ENCODE measurements at regions not wholly inside any gene's neighbourhood (a gene's known extent, or its start where the extent isn't known, plus 50 kb on each side); places are given as distances from the start of the nearest gene placed in this dataset.
"Not testable (repeated sequence)": the region's sequence is repeated elsewhere in the genome, so short reads cannot be mapped to it uniquely, and the experiment has no call there.

DNA sequence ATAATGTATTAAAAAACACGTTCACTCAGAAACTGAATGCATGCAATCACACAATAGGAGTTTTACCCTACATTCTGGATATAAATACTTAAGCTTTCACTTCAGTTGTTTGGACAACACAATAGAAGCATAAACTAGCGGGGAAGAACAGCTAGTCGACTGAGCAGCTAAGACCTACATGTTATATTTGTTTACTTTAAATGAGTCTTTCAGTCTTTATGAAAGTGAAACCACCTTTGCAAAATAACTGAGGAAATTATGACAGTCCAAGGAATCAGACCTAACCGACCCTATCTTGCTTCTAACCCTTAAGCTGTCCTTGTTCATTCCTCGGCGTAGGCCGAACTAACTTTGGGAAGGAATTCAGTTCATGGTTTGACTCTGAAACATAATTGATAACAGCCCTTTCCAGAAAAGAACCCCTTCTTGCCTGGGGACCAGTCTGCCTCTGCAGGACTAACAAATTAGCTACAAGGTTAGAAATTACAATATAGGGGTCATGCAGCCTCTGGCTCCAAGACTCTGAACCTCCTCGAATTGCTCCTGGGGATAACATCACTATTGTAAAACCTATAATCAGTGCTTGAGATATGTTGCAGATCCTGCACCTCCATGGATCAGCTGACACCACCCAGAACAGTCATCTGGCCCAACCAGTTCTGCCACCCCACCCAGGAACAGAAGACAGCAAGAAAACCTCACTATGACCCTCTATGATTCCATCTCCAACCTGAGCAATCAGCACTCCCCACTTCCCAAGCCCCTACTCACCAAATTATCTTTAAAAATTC is 185.1 kb upstream of the KLF6 start:
- no peak for DNase-seq

DNA sequence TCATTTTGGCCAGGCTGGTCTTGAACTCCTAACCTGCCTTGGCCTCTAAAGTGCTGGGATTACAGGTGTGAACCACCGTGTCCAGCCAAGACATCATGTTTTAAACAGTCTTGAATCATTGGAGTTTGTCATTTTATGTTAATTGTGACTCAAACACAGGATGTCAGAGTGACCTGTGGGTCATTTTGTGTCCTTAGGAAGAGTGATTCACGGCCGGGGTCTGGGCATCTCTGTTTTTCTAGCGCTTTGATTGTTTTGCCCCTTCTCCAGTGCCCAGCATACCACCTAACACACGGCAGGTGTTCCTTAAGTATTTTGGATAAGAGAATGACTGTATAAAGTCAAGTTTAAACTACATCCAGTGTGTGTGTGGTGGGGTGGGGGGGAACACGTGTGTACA is 183.7 kb upstream of the KLF6 start:
- DNase-seq, result no peak

DNA sequence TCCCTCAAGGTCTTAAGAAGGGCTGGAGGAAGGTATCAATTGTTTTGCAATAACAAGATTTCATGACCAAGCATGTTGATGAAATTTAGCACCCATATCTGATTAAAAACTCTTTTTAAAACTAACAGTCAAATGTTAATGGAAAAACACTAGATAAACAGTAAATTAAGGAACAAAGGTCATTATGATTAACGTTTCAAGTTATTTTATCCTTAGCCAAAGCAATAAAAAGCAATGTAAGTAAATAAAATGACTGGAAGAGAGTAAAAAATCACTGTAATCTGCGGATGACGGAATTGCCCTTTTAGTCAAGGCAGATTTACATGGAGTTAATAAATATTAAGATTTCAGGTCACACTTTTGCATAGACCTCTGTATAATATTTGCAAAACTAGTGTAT is 179.5 kb upstream of the KLF6 start:
- no peak for DNase-seq

DNA sequence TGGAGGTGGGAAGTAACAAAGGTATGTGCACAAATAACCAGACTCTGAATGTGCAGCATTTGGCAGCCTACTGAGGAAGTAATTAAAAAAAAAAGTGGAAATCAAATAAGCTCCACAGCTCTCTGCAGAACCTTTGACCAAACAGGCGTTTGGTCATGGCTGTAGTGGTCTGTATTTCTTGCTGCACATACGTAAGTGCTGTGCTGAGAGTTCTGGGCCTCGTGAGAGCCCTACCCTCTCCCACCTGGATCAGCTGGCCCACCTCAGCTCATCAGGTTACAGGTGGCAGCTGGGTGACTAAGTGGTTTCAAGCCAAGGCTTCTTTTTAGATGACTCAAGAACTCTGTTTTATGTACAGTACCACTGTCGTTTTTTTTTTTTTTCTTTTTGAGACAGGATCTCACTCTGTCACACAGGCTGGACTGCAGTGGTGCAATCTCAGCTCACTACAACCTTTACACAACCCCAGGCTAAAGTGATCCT is 178.2 kb upstream of the KLF6 start:
- DNase-seq, result no peak

DNA sequence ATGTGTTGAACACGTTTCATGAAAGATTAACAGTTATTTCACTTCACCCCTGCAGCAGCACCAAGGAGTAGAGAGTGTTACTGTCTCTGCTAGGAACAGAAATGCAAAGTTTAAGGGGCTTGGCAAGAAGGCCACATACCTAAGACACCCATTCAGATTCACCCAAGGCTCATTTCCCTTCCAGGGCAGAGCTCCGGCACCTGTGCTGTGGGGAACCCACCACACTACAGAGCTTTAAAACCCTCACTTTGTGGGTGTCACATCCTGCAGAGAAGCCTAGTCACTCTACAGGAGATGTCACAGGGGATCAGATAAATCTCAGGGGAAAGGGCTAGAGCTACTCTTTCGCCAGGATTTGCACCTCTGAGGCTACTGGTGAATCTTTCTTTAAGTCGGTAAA is 176.1 kb upstream of the KLF6 start:
- DNase-seq, result no peak

DNA sequence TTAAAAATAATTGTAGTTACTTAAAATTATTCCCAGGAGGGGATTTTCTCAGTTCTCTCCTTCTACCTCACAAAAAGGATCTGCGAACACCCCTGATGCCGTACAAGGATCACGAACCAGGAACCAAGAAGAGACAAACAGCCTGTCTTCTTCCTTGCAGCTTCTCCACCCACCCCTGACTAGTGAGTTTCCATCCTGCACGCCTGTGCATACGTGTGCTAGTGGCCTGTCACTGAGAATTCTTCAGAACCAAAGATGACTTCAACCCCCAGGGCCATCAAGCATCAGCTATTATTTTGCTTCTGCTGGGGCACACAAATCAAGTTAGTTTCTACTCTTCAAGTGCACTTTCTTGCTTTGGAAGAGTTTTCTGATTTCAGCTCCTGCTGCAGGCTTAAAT is 175.5 kb upstream of the KLF6 start:
- no peak for DNase-seq

DNA sequence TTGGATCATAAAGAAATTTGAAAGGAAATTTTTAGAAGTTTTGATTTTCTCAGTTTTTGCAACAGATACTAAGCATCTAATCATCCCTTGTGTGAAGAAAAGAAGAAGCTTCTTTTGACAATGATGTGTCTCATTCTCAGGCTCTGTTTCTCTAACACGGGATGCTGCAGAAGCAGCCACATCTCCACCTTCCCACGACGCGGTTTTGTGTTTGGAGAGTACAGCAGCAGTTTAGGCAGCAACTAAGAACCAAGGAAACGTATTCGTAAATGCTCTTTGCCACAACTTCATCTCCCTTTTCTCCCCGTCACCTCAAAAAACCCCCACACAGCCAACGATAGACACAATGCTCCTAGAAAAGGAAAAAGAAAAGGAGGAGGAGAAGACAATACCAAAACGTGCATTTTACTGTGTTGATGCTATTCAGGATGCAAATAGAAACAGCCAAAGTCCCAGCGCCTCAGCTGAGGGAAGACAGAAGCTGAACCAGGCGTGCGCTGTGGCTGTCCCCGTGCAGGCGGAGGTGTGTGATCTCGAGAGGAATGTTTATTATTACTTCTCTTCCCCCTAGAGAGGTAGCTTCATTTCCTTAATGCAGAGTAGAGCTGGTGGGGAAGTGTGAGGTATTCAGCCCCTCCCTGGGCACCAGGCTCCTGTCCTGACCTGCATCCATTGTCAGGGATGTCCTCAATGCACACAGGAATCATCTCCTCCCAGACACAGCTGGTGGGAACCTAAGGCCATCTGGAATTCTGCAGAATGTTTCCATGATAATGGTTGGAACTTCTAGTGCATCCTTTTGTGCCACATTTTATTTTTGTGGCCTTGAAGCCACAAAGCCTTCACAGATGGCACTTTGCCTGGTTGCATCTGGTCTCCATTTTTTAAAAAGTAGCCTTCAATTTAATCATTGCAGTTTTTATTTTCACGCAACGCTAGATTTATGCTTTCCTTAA is 174.6 kb upstream of the KLF6 start:
- no peak for DNase-seq

DNA sequence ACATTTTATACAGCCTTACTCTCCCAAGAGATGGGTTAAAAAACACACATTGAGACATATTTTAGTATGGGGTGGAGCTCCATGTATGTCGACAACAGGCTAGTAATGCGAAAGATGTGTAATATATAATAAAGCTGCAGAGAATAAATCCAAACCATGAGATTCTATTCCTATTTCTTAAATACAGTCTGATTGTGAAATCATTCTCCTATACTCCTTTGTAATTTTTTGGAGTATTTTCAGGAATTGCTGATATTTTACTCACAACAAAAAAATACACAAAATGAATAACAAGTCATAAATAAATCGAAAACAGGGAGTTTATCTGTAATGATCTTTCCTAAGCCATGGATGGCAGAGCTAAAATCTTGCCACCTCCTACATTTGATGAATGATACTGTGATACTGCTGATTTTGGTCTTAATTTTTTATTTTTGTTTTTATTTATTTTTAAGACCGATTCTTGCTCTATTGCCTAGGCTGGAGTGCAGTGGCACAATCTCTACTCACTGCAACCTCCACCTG is 173.5 kb upstream of the KLF6 start:
- no peak for DNase-seq

DNA sequence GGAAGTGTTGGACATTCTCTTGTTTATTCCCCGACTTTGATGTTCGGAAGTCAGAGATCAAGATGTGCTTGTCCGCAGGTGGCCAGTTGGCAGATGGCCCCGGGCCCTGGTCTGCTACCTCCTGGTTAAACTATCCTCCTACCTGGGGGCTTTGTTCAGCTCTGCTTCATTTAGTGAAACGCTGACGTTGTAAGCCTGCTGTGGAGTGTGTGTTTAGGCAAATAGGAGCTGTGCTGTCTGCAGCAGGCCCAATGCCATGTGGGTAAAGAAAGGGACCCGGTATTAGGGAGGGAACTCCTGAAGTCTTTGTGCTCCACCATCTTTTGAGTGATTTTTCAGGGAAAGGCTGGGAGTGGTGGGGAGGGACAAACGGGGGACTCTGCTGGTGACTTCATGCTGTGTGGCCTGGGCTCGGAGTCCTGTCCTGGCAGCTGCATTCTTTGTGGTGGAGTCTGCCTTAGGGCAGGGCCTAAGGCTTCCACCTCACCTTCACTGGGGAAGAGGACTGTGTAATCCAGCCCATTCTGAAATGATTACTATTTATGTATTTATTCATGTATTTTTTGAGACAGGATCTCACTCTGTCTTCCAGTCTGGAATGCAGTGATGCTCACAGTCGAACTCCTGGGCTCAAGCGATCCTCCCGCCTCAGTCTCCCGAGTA is 171.1 kb upstream of the KLF6 start:
- DNase-seq, result no peak

DNA sequence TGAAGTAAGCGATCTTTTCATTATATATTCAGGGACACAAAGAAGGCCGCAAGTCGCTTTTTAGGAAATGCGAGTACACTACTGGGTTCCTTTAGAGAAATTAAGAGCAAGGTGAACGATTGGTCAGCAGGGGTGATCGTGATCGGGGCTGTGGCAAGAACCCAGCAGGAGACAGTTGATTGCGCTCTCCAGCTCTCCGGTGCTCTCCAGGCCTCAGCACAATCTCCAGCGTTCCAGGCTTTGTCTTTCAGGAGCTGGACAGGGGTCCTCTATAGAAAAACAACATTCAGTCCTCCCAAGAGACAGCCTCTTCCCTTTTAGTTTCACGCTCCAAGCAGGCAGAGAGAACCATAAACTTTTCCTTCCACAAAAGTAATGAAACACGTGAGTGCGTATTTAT is 170.5 kb upstream of the KLF6 start:
- no peak for DNase-seq

DNA sequence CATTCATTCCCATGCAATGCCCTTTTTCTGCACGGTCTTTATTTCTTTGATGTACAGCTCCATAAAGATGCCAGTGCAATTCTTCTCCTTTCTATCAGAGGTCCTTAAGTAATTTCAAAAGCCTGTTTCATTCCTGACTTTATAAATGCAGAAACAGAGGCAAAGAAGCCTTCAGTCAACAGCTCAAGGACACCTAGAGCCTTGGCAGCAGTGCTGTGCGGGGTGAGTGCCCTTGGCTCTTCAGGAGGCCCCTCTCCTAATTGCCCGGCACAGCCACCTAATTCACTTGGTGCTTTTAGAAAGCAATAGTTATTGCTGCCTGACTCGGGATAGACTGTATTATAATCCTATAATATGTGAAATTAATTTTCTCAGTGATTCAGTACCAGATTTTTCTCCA is 169.6 kb upstream of the KLF6 start:
- no peak for DNase-seq

DNA sequence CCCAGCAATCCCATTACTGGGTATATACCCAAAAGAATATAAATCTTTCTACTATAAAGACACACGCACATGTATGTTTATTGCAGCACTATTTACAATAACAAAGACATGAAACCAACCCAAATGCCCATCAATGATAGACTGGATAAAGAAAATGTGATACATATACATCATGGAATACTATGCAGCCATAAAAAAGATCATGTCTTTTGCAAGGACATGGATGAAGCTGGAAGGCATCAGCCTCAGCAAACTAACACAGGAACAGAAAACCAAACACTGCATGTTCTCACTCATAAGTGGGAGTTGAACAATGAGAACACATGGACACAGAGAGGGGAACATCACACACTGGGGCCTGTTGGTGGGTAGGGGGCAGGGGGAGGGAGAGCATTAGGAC is 169.0 kb upstream of the KLF6 start:
- DNase-seq, result not testable (repeated sequence)

DNA sequence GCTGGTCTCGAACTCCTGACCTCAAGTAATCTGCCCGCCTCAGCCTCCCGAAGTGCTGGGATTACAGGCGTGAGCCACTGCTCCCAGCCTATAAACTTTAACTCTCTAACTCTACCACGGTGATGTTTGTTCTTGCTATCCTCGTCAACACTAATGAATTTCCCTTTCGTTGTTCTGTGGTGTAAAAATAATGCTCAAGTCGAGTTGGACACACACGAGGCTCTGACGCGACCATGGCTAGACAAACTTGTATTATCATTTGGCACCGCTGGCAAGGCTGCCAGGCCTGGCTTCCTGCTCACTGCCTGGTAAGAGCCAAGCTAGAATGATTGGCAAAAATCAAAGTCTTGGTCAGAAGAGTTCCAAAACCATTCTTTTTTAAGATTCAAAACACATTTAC is 167.0 kb upstream of the KLF6 start:
- no peak for DNase-seq

DNA sequence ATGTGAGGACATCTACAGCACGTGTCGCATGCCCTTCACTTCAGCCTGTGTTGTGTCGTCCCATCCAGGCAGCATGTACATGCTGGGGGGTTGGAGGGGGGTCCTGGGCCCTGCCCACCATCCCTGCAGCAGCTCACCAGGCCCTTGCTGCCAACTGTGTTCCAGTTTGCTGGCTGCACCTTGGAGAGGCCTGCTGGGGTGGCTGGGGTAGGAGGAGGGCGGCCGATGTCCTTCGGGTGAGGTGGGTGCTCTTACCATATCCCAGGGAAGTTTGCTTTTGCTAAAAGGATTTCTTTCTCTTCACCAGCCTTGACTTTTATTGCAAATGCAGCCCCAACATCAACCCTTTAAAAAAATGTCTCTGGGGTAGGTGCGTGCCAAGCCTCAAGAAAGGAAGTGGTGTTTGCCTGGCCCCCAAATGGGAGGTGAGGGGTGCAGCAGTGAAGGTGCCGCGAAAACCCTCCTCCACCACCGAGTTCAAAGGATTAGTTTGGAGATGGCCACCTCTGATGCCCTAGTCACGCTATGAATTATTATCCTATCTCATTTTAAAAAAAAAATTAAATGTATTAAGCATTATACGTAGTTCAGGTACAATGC is 165.8 kb upstream of the KLF6 start:
- no peak for DNase-seq

DNA sequence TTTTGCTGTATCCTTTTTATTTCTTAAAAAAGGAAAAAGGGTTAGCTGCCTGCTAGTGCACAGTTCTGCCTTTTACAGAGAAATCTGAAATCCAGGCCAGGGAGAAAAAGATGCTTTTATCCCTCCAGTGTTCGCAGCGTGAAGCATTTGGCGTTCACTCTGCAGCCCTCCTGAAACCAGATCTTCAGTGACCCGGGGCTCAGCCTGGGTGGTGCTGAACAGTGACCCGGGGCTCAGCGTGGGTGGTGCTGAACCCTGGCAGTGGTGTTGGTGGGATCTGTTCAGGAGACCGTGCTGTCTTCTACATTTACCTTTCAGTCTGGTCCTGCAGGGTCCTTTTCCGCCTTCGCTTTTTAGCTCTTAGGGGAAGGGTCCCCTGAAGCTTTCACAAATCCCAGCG is 164.7 kb upstream of the KLF6 start:
- no peak for DNase-seq

DNA sequence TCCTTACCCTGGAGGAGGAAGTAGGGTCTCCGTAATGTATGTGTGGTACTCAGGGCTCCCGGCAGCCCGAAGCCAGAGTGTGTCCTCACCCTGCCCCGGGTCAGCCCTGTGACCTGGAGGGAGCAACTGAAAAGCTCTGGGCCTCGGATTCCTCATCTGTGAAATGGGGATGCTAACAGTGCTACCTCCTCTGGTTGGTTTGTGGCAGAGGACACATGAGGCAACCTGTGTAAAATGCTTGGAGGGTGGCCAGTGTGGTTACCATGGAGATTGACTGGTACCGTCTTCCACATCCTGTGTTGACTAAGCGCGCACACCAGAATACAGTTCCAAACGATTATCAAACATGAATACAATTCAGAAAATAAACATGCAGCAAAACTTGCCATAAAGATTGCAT is 163.8 kb upstream of the KLF6 start:
- DNase-seq, result no peak

DNA sequence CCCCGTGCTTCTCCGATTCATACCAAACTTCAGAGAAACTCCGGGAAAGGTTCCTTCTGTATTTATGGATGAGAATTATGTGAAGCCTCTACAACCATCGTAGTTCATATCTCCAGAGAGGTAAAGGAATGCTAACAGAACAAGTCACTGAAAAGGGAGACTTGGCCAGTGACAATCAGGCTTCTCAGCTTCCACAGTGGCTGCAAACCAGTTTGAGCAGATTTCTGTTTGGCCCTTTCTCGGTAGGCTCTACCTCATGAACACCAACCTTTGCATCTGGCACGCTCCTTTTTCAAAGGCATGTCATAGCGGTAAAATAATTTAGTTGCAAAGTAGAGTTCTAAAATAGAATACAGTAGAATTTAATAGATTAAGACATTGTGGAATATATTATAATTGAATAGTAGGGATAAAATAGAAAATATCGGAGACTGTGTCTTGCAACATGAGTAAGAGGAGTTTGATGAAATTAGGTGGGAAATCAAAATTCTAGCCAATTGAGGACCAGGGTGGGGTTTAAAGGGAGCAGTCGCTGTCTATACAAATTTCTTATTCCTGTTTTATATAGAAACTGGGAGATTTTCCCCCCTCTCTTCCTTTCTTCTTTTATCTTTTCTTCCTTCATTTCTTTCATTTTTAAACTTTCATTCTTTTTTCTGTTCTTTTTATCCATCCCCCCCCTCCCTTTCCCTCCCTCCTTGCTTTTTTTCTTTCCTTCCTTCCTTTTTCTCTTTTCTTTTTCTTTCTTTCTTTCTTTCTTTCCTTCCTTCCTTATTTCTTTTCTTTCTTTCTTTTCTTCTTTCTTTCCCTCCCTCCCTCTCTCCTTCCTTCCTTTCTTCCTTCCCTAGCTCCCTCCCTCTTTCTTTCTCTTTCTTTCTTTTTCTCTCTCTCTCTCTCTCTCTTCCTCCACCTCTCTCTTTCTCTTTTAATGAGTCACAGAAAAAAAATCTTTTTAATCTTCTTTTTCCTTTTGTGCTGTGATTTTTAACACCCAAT is 161.5 kb upstream of the KLF6 start:
- DNase-seq, result no peak

DNA sequence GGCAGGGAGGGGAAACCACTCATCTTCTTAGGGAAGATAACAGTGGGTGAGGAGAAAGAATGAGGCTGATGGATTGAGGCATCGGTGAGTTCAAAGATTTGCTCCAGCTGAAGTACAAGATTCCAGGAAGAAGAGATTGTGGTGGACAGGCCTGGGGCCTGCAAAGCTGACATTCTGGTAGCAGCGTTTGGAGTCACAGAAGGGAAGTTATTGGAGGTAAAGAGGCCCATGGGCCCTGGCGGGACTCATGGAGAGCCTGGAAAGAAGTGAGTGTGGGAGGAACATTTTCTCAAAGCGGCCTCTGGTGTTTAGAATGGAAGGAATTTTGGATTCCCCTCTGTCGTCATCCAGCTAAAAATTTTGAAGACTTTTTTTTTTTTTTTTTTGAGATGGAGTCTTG is 160.0 kb upstream of the KLF6 start:
- DNase-seq, result no peak

DNA sequence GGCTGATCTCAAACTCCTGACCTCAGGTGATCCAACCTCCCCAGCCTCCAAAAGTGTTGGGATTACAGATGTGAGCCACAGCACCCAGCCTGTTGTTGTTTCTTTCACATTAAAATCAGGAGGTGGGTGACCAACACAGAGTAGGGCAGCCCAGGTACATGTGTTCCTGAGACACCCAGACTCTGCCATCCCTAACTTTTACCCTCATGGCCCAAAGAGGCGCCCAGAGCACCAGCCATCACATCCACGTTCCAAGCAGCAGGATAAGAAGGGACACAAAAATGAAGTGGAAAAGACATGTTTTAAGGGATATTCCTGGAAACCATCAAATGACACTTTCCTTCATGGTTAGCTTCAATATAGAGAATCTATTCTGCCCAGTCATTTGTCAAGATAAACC is 159.6 kb upstream of the KLF6 start:
- DNase-seq, result no peak

DNA sequence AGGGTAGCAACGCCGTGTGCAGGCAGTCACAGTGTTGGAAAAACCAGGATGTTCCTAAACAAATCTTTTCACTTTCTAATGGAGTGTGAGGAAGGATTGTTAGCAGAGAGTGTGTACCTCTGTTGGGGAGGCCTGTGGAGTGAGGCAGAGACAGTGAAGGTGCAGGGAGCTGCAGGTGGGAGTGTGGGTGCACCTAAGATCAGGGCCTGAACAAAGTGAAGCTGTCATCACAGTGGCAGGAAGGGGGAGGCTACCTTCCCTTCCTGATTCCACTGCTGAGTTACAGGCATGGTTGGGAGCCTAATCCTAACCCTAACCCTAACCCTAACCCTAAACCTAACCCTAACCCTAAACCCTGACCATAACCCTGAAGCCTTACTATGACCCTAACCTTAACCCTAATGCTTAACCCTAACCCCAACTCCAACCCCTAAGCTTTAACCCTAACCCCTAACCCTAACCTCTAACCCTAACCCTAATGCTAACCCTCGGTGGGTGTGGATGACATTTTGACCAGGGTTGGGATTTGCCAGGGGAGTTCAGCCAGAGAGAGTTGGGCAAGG is 158.8 kb upstream of the KLF6 start:
- no peak for DNase-seq

DNA sequence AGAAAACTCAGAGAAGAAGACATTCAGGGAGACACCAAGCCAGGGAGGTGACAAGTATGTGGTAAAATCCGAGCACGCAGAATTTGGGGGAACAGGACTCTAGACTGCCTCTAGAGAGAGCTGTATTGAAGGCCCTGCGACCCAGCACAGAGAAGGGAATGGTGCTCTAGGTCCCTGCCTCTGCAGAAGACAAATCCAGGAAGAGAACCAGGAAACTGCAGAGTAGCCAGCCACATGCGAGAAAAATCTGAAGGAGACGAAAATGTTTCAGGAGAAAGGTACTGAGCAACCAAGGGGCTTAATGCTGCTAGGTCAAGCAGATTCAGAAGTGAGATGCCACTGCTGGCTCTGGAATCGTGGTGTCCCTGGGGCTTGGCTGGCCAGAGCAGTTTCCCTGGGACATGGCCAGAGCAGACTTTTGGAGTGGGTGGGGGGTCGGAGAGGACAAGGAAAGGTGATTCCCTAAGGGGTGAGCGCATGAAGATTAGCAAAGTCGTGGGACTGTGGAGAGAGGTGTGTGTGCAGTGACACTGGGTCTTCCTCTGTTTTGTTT is 158.0 kb upstream of the KLF6 start:
- DNase-seq, result no peak
